ENCODE measurements at regions not wholly inside any gene's neighbourhood (a gene's known extent, or its start where the extent isn't known, plus 50 kb on each side); places are given as distances from the start of the nearest gene placed in this dataset.

DNA sequence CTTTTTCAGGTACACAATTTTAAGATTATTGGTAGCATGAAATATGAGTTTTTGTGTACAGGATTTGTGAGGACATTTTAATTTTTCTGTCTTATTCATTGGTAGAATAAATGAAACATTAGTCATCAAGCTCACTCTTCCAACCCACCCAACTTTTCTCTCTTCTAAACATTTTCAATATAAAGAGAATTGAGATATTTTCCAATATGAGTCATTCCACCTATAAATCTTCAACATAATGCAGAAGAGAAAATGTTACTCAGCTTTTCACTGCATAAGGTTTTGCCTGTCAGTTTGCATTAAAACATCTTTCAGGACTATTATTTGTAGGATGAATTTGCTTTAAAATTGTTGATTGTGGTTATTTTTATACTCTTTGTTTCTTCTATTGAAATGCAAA lies 330.7 kb downstream of the PCDH20 start:
- TF ChIP-seq, protein P1, sequence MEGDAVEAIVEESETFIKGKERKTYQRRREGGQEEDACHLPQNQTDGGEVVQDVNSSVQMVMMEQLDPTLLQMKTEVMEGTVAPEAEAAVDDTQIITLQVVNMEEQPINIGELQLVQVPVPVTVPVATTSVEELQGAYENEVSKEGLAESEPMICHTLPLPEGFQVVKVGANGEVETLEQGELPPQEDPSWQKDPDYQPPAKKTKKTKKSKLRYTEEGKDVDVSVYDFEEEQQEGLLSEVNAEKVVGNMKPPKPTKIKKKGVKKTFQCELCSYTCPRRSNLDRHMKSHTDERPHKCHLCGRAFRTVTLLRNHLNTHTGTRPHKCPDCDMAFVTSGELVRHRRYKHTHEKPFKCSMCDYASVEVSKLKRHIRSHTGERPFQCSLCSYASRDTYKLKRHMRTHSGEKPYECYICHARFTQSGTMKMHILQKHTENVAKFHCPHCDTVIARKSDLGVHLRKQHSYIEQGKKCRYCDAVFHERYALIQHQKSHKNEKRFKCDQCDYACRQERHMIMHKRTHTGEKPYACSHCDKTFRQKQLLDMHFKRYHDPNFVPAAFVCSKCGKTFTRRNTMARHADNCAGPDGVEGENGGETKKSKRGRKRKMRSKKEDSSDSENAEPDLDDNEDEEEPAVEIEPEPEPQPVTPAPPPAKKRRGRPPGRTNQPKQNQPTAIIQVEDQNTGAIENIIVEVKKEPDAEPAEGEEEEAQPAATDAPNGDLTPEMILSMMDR (IDR thresholded peaks at IDR 0.05; ENCODE audit: control extremely low read depth, extremely low read depth, low read depth, missing control alignments) = no peak
- ChIA-PET CTCF (no interaction called here), POLR2A (no interaction called here)
- no peak for DNase-seq (ENCODE audit: extremely low spot score)

DNA sequence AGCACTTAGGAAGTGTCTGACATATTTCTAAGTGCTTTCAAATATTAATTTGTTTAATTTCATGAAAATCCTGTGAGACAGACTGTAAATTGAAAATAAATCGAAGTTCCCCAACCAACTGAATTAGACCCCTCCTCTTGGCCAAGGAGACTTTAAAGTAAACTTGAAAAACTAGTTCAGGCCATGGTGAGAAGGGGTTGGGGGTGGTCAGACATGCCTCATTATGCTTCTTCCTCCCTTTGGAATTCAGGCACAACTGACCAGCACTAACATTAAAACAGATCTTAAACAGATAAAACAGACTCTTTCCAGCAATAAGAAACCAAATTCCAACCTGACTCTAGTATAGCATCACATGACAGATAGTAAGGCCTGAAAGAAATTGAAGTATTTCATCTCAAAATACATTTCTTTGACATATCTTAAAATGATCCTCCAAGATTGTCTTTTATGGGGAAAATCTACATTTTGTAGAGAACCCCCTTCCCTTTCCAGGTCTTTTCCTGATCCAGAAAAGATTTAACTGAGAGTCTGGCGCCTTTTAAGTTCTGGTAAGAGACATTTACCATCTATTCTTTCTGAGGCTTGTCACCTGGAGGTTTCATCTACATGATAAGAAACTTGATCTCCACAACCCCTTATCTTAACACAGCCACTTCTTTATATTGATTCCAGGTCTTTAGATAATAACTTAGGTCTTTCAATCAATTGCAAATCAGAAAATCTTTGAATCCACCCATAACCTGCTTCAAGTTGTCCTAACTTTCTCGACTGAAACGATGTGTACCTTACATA lies 336.5 kb downstream of the PCDH20 start:
- ChIA-PET CTCF (no interaction called here), POLR2A (no interaction called here)
- no peak for DNase-seq (ENCODE audit: extremely low spot score)
- TF ChIP-seq, protein P1 (IDR thresholded peaks at IDR 0.05; ENCODE audit: control extremely low read depth, extremely low read depth, low read depth, missing control alignments) = no peak

DNA sequence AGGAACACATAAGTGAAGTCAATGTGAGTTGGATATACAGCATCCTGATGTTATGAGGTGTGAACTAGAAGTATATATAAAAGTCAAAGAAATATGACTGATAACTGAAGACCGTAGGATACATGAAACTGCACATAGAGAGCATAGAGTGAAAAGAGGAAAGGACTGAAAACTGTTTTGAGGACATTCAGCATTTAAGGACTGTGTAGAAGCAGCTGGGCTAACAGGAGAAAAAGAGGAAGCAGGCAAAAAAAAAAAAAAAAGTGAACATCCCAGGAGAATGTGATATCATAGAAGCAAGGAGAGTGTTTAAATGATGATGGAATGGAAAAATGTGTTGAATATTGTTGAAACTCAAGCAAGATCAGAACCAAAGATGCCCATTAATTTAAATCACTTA lies 363.5 kb downstream of the PCDH20 start:
- ChIA-PET CTCF (no interaction called here), POLR2A (no interaction called here)
- TF ChIP-seq, protein P1 (IDR thresholded peaks at IDR 0.05; ENCODE audit: control extremely low read depth, extremely low read depth, low read depth, missing control alignments) = no peak
- DNase-seq (ENCODE audit: extremely low spot score) = no peak

DNA sequence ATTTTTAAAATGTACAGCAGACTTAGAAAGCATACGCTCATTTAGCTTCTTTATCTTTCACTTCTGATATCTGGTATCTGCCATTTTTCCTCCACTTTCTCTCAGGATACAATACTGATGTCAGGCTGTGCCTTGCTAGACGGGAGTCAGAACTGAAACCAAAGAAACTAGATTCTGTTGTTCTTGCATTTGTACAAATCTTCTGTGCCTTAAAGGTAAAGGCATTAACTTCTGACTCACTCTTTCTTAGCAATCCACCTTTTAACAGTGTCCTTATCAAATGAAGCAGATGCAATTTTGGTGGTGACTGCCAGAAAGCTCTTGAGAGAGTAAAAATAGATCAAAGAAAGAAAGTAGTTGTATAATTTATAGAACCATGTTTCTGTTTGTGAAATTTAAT lies 370.4 kb downstream of the PCDH20 start:
- CTCF ChIA-PET = interaction anchor here (2.0 kb wide), 1 partner anchor 9 kb away, joined by 4 read pairs; no protein-coding TSS in a partner anchor
- TF ChIP-seq, protein P1 (IDR thresholded peaks at IDR 0.05; ENCODE audit: control extremely low read depth, extremely low read depth, low read depth, missing control alignments) = no peak
- no peak for DNase-seq (ENCODE audit: extremely low spot score)
- POLR2A ChIA-PET = no interaction called here

DNA sequence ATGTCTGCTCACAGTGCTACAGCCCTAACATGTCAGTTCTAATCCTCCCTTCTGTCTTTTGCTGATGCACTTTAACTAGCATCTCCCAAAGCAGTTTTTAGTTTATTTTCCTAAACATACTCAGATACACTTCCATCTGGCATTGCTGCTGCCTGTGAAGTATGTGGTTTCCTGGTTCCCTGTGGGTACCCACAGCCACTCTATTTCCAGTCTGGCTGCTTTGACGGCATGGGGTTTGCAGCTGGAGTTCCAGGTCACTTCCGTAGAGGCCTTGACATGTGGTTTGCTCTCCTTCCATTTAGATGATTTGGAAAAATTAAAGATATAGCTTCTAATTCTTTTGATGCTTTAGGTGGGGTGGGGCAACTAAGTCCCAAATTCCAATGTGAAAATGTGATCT lies 375.5 kb downstream of the PCDH20 start:
- POLR2A ChIA-PET = no interaction called here
- CTCF ChIA-PET = interaction anchor here (1.3 kb wide), 1 partner anchor 9 kb away, joined by 3 read pairs; no protein-coding TSS in a partner anchor
- no peak for DNase-seq (ENCODE audit: extremely low spot score)
- TF ChIP-seq, protein P1 (IDR thresholded peaks at IDR 0.05; ENCODE audit: control extremely low read depth, extremely low read depth, low read depth, missing control alignments) = no peak

DNA sequence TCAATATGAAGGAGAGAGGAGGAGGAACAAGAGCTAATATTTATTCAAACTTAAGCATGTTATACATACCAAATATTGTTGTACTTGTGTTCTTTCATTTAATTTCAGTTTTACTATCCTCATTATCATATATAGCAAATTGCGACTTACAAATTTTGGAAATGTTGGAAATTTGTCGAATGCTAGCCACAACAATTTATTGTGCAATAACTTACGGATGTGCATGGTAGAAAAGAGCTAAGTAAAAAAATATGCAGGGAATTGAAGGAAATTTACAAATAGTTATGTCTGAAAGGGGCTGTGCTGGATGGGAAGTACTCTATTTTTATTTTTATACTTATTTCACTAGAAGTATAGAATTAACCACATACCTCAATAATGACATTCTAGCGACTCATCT lies 376.3 kb downstream of the PCDH20 start:
- DNase-seq (ENCODE audit: extremely low spot score) = no peak
- ChIA-PET POLR2A (no interaction called here), CTCF (interaction anchor here (1.1 kb wide), 1 partner anchor 30 kb away, joined by 3 read pairs; no protein-coding TSS in a partner anchor)
- TF ChIP-seq, protein P1 (IDR thresholded peaks at IDR 0.05; ENCODE audit: control extremely low read depth, extremely low read depth, low read depth, missing control alignments) = no peak

Measured in GM10248 (cell line).